GM18861 (cell line): ENCODE measurements at regions not wholly inside any gene's neighbourhood (a gene's known extent, or its start where the extent isn't known, plus 50 kb on each side); places are given as distances from the start of the nearest gene placed in this dataset.
"Not testable (repeated sequence)": the region's sequence is repeated elsewhere in the genome, so short reads cannot be mapped to it uniquely, and the experiment has no call there.

Source experiments
- ATAC-seq: cut with Tn5 transposase; IDR thresholded peaks from one replicate; pipeline ENCODE4 v1.9.1; 2021; ENCODE audit not compliant: unreplicated experiment

DNA sequence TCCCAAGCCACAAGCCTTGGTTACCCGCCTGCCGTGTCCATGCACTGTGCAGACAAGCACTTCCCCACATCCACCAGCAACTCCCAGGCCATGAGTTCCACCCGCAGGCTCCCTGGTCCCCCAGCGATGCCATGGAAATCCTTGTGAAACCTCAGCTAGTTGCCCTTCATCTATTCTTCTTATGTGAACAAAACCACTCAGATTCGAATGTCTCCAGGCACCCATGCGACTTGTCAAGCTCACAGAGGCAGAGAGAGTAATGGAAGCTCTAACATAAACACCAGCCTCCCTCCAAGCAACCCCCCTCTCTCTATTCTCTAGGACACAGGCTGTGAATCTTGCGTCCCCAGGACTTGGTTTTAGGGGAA, 182.6 kb downstream of the C16orf95 start:
- ATAC-seq, result no peak

DNA sequence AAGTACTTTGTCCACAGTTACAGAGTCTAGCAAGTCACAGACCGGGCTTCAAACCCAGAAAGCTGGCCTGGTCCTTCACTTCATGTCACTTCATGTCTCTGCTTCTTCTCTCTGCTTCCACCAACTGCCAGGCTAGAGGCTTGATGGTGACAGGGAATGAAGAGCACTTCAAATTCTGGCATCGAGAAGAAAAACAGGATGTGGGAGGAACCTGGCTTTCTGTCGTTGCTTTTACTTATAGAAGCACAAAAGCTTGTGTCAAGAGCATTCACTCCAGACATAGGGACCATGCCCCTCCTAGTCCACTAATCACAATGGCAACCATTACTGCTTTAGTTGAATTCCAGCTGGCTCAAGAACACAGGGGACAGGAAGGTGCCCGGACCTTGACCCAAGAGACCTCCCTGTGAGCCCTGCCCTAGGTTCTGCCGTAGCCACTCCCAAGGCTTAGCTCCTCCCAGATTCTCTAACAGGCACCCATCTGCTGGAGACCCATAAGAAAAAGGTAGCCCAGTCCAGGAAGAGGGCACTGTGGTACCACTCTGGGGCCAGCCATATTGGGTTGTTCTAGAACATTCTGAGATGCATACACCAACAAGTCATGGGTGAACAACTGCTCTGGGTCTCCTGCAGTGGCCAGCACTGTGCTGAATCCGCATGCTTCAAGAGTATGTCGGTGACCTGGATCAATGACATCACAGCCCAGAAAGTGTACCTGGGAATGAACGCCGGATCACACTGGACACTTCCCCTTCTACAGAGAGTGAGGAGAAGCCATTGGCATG, 181.8 kb downstream of the C16orf95 start:
- ATAC-seq, result no peak

DNA sequence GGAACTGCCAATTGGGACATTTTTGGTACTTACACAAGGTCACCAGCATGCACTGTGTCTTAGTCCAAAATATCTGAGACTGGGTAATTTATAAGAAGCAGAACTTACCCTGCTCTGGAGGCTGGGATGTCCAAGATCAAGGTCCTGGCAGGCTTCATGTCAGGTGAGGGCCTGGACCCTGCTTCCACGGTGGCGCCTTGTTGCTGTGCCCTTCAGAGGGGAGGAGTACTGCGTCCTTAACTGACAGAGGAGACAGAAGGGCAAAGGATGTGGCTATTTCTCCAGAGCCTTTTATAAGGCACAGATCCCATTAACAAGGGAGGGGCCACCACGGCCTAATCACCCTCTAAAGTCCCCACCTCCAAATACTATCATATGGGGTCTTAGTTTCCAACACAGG, 178.9 kb downstream of the C16orf95 start:
- no peak for ATAC-seq

DNA sequence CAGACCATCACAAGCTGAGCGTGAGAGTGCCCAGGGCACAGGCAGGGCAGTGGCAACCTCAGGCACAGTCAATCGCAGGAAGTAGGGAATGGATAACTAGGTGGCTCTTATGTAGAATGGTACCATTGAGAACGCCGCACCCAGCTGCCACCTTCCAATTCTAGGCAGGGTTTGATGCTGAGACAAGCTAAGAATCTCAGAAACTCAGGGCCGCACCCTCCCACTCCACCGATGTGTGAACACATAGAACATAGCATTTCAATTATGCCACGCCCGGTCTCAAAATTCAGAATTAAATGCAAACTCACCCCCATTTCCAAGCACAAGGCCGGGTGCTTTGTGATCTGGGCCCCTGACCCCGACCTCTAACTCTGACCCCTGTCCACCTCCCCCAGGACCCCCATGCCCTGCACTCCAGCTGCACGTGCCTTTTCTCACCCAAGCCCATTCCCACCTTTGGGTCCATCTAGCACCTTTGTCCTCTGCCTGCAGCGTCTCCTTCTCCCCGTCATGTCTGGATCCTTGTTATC, 178.4 kb downstream of the C16orf95 start:
- ATAC-seq, result no peak

DNA sequence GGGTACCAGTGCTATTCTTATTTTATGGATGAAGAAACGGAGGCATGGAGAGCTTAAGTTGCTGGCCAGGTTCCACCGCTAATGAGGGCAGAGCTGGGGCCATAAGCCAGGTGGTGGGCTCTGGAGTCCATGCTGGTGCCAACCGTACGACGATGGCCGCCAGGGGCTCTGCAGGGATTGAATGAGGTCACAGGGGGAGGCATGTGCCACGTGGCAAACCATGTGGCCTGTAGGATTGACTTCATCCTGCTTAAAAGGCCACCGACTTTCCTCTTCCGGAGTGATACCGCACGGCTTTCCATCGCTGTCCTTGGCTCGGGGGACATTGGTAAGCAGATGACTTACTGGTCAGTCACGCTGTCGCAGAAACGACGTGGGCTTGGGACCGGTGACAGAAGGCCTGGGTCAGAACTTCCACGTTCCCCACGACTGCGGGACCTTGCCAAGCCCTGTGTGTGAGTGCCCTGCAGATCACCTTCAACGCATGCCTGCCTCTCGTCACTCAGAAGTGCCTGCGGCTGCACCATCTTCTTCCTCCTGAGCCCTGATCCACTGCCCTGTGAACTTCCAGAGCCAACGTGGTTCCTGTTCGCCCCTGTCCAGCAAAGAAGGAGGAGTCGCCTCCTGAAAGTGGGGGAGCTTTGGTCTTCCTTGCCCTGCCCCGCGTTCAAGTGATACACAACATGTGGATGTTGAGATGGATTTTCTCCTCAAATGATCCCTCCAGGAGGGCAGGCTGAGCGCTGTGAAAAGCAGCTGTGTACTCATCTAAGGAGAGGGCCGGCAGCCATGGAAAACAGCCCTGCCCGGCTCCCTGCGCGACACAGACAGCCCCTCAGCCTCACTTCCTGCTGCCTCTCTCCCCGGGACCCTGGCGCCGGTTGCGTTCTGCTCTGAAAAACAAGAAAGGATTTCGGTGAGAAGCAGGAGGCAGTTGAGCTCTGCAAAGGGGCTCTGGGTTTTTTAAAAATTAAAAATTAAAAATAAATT, 176.7 kb downstream of the C16orf95 start:
- ATAC-seq, result no peak

DNA sequence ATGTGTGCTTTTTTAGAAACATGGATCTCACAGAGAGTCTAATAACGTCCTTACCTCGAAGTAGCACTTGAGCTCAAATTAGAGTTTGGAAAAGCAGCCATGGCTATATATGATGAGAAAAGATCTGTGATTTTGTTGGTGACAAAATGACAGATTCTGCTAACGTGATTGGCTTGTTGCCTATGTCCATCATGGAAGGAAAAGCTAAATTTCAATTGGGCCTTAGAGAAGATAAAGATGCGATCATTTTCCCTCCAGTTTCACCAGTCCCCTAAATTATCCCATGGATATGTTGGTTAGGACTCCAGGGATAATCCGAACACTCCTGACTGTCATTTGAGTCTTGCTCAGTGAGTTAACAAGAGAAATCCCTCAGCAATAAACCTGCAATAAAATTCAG, 175.8 kb downstream of the C16orf95 start:
- ATAC-seq, result no peak

DNA sequence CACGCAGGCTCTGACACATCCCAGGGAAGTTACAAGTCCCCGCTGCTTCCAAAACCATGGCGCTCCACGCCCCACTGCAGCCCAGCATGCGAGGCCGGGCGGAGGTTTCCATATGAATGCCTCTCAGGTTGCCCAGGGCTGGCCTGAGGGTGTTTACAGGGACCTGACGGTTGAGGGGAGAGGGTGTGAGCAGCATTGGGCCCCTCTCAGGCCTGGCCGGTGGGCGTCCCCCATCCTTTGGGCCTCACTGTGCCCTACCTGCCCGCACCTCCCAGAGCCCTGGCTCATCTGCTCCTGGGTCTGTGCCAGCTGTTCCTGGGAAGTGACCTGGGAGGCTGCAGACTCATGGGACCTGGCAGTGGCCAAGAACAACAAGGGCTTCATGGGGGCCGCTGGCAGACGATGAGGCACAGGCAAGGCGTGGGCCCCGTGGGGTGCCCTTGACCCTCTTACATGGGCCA, 173.5 kb downstream of the C16orf95 start:
- no peak for ATAC-seq

DNA sequence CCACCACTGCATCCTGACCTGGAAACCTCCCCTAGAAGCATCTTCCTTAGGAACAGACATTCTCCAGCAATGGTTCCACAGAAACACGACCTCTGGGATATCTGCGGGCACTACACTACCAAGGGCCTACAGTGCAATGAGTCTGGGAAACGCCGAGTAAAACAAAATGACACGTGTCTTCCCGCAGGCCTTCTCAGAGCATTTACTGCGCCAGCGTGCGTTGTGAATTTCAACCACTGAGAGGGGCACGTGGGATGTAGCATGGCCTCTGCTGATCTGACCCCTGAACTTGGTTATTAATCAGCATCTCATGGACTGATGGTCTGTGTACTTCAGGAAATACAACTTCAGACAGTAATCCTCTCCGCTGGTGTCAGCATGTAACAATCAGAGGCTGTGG, 173.0 kb downstream of the C16orf95 start:
- ATAC-seq, result no peak

DNA sequence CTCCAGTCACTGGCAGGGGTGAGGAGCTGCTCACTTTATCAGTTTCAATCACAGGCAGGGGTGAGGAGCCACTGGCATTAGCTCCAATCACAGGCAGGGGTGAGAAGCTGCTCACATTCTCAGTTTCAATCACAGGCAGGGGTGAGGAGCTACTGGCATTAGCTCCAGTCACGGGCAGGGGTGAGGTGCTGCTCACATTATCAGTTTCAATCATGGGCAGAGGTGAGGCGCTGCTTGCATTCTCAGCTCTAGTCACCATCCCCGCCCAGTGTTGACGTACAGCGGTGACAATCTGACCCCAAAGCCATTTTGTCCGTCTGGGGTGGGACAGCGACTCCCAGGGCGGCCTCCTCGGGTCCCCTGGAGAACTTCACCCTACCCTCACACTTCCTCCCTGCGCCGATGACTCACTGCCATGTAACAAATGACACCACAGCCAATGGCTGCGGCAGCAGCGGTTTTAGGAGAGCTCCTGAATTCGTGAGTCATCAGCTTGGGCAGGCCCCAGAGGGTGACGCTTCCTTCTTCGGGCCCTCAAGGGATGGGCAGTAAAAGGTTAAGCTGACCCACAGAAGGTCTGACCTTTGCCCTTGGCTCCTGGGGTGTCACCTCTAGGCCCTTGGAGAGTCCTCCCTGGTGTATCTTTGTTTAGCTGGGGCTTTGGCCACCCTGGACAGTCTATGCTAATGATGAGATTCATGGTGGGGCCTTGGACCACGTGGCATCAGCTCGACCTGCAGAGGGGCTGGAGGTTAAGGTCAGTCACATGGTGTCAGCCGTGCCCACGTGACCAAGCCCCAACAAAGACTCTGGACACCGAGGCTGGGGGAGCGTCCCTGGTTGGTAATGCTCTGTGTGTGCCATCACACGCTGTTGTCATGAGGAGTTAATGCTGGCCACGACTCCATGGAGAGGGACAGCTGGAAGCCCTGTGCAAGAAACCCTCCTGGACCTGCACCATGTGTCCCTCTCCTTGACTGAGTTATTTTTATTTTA, 171.7 kb downstream of the C16orf95 start:
- ATAC-seq, result no peak

DNA sequence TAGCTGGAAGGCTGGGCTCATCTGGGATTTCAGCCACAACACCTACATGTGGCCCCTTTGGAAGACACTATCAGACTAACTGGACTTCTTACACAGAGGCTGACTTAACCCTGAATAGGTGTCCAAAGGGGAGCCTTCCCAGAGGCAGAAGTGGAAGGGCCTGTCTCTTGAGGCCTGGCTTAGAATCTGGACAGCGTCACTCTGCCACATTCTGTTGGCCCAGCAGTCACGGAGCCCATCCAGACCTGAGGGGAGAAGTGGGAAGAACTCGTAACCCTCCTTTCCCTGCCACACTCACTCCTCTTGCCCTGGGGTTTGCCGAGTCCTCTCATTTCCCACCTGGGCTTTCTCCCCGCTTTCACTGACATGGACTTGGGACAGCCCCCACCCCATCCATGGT, 170.5 kb downstream of the C16orf95 start:
- ATAC-seq, result no peak

DNA sequence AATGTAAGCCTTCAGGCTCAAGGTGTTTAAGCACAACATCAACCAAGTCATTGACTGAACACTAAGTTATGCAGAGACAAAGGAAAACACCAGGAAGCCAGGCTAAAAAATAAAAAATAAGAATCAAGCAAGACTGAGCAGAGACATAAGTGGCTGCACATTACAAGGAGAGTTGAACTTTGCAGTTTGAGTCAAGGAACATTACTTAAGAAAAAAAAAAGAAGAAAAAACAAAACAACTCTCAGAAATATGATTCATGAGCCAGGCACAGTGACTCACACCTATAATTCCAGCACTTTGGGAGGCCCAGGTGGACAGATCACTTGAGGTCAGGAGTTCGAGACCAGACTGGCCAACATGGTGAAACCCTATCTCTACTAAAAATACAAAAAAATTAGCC, 168.1 kb downstream of the C16orf95 start:
- ATAC-seq, result no peak

DNA sequence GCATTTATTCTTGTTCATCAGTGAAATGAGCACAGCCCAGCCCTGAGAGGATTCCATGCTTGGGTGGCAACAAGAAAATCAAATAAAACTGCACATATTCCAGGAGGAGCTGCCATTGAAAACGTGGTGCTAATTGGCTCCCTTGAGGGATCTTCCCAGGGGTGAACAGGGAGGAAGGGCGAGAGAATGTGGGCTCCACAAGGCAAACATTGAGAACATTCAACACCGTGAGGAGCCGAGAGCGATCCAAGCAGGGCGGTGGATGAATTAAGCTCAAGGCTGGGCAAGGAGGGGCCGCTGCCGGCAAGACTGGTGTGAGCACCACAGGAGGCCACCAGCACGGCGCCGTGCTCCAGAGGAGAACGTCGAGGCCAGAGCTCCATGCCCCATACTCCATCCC, 166.9 kb downstream of the C16orf95 start:
- no peak for ATAC-seq

DNA sequence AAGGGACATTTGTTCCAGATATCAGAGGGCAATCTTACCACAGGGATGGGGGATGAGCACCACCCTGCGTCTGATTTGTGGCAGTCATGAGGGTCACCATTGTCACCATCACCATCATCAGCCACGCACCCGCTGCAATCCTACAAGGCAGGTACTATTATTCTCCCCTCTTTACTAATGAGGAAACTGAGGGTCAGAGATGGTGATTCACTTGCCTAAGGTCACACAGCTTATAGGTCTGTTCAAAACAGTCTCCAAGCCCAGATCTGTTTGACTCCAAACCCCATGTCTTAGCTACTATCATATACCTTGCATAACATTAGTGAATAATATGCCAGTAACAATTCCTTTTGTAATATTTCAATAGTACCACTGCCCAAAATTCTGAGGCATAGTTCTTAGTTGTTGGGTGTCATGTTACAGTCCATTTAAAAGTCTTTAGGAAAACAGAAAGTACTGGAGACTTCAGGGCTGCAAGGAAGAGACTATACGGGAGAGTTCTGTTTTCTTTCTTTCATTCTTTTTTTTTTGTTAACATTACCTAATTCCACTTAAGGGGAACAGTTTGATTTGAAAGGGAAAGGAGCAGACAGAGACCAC, 166.4 kb downstream of the C16orf95 start:
- ATAC-seq, result no peak

DNA sequence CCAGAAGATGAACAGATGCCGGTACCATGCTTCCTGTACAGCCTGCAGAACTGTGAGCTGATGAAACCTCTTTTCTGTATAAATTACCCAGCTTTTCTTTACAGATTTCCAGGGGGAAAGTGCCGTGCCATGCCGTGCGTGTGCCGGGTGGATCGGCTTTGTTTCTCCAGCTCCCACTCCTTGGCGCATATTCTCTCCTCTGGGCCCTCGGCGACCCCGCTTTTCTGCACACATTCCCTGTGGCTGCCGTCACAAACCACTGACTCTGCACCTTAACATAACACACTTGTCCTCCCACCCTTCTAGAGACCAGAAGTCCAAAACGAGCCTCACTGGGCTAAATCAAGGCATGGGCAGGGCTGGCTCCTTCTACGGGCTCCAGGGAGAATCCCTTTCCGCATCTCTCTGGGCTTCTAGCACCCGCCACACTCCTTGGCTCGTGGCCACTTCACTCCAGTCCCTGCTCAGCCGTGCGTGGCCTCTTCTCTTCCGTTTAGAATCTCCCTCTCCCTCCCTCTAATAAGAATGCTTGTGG, 164.9 kb downstream of the C16orf95 start:
- ATAC-seq, result no peak

DNA sequence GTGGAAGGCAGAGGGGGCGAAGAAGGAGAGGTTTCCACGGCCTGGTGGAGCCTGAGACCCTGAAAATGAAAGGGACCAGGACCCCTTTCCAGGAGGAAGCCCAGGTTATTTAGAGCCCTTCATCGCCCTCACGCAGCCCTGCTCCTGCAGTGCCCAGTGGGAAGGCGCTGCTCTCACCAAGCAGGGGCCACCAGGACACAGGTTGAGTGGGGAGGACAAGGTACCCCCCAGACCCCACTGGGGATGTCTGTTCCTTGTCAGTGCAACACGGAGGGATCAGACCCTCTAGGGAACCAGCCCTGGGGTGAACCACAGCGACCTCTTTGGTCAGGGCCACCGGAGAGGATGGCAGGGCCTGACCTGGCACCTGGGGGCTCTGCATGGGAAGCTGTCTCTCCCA, 163.9 kb downstream of the C16orf95 start:
- no peak for ATAC-seq

DNA sequence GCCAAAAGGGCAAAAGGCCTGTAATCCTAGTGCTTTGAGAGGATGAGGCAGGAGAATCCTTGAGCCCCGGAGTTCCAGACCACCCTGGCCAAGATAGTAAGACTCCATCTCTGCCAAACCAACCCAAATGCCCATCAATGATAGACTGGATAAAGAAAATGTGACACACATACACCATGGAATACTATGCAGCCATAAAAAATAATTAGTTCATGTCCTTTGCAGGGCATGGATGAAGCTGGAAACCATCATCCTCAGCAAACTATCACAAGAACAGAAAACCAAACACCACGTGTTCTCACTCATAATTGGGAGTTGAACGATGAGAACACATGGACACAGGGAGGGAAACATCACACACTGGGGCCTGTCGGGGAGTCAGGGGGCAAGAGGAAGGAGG, 161.9 kb downstream of the C16orf95 start:
- ATAC-seq, result not testable (repeated sequence)

DNA sequence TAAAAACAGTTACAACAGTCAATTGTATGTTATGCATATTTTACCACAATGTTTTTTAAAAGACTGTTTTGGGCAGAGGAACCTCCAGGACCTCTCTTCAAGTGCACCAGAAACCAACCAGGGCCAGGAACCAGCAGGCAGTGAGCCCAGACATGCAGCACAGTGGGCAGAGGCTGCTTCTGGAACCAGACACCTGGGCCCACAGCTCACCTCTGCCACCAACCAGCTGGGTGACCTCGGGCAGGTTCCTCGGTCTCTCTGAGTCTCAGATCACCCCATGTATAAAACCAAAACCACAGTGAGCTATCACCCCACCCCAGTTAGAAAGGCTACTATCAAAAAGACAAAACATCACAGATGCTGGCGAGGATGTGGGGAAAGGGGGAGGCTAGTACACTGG, 161.0 kb downstream of the C16orf95 start:
- ATAC-seq, result no peak

DNA sequence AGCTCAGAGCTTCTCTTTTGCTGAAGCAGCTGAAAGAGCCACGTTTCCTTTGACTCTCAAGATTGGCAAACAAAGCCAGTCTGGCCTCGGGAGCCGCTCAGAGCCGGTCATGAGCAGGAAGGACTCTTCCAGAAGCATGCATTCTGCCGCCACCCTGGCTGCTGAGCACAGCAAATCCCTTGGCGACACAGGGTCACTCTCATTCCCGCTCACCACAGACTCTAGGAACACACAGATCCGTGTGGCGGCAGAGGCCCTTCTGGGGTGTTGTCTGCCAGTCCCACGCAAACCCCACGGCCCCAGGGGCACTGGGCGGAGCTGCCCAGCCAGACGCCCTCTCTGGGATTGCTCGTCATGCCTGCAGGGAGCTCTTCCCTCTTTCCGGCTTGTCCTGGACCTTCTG, 157.0 kb downstream of the C16orf95 start:
- ATAC-seq, result no peak

DNA sequence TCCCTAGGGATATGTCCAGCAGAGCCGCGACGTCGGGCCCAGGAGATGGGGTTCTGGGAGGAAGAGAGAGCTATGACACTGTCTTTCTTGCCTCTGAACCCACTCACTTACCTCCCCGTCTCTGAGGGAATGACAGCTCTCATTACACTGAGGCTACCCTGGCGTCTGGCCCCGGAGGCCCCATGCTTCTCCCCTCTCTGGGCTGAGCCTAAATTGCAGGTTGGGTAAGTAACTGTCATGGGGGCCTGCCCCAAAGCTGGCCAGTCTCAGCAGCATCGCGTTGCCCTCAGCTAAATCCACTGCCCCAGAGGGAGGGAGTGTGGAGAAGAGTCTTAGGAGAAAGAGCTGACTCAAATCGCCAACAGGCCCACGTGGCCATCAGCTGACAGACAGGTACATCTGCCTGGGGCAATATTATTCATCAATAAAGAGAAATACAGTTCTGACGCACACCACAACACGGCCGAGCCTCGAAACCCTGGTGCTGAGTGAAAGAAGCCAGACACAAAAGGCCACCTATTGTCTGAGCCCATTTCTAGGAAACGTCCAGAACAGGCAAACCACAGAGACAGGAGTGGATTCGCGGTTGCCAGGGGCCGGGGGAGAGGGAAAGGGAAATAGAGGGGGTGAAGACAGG, 156.4 kb downstream of the C16orf95 start:
- no peak for ATAC-seq
